Cardiac muscle cell (in vitro differentiated cells and primary cell): ENCODE measurements at regions not wholly inside any gene's neighbourhood (a gene's known extent, or its start where the extent isn't known, plus 50 kb on each side); places are given as distances from the start of the nearest gene placed in this dataset.

ENCODE experiments used
- DNase-seq, 2 donors: peaks; one replicate each; pipeline versions ENCODE4 v3.0.0 to v3.0.0-alpha.2; 2010 to 2017; ENCODE audit warnings: low read depth in 1 of 2, low spot score in 1 of 2
- H3K27ac ChIP-seq: fragments of 200-600 bp; sonication (generic); 2 replicates; pipeline ENCODE4 v1.5.1; 2016
- H3K27me3 ChIP-seq: fragments of 200-600 bp; sonication (generic); 2 replicates; pipeline ENCODE4 v1.6.0; 2016; ENCODE audit warnings: control low read depth
- H3K36me3 ChIP-seq: fragments of 200-600 bp; sonication (generic); 2 replicates; pipeline ENCODE4 v1.5.1; 2016; ENCODE audit warnings: control low read depth
- H3K4me1 ChIP-seq: fragments of 200-600 bp; sonication (generic); 2 replicates; pipeline ENCODE4 v1.8.1; 2017; ENCODE audit warnings: low read depth, mild to moderate bottlenecking, mixed run types
- H3K4me3 ChIP-seq: fragments of 200-600 bp; sonication (generic); 2 replicates; pipeline ENCODE4 v1.5.1; 2016; ENCODE audit warnings: mild to moderate bottlenecking
- H3K9me3 ChIP-seq: fragments of 200-600 bp; sonication (generic); 2 replicates; pipeline ENCODE4 v1.5.1; 2017; ENCODE audit warnings: low read depth, mild to moderate bottlenecking, control low read depth
- TF ChIP-seq, protein P1 (sequence below): IDR thresholded peaks from 2 replicates; pipeline ENCODE4 v1.5.1; 2012; ENCODE audit warnings: low read depth, mild to moderate bottlenecking, low read length

DNA sequence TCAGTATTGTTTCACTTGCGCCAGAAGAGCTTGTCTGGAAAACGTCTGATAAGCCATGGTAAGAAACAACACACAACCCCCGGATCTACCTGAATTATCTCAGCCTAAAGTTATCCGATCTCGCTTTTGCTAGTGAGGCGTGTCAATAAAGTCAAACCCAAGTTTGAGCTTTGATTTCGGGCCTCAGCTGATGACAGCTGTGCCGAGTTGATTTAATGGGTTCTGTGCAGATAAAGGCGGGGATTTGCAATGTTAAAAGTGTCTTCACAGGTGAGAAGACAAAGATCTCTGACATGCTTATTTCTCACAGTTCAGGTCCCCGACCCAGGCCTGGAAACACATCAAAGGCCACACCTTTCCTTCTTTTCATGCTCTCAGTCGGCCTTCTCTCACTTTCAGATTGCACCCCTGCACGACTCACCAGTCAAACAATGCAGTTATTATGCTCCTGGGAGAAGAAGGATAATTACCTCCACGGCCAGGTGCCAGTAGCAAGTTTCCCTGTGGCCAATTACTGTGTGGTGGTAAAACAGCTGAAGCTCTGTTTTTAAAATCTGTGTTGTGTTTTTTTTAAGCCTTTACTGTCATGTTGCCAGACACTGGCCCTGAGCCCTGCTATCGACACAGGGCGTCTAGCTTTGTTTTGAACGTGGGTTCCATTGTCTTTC lies 245.3 kb upstream of the RUNX1 start:
- Histone ChIP-seq H3K27ac (no peak overlapping the region), H3K9me3 (no peaks in the 10 kb centered on the region), H3K4me3 (no peak overlapping the region), H3K36me3 (no peaks in the 10 kb centered on the region), H3K4me1 (no peaks in the 10 kb centered on the region), H3K27me3 (peaks cover under 1% of the 10 kb centered on the region)
- TF ChIP-seq, protein P1, sequence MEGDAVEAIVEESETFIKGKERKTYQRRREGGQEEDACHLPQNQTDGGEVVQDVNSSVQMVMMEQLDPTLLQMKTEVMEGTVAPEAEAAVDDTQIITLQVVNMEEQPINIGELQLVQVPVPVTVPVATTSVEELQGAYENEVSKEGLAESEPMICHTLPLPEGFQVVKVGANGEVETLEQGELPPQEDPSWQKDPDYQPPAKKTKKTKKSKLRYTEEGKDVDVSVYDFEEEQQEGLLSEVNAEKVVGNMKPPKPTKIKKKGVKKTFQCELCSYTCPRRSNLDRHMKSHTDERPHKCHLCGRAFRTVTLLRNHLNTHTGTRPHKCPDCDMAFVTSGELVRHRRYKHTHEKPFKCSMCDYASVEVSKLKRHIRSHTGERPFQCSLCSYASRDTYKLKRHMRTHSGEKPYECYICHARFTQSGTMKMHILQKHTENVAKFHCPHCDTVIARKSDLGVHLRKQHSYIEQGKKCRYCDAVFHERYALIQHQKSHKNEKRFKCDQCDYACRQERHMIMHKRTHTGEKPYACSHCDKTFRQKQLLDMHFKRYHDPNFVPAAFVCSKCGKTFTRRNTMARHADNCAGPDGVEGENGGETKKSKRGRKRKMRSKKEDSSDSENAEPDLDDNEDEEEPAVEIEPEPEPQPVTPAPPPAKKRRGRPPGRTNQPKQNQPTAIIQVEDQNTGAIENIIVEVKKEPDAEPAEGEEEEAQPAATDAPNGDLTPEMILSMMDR = no peak
- DNase-seq = no peak

DNA sequence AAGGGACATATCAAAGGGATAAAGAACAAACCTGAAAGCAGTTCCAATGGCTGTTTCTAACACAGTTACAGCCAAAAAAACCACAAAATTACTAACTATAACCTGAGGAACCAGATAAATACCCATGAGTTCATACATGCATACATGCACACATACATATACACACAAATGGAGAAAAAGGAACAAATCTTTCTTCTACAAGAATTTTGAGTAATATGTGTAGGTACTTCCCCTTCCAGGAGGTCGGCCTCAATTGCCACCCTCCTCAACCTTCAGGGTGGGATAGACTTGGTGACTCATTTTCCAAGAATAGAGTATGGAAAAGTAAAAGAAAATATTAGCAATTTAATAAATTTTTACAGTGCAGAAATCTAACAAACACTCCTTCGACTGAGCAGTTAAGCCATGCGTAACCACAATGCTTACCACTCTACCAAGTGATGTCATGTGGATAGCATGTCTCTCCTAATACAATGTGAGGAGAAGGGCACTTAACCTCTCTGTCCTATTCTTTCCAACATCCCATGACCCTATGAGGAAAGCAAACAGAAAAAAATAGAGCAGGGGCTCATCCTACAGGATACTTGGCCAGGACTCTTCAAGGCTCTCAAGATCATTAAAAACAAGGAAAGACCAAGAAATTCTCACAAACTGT lies 243.0 kb upstream of the RUNX1 start:
- TF ChIP-seq, protein P1 = no peak
- Histone ChIP-seq H3K4me3 (no peak overlapping the region), H3K9me3 (no peaks in the 10 kb centered on the region), H3K27ac (no peak overlapping the region), H3K36me3 (no peaks in the 10 kb centered on the region), H3K4me1 (no peaks in the 10 kb centered on the region), H3K27me3 (no peaks in the 10 kb centered on the region)
- no peak for DNase-seq

DNA sequence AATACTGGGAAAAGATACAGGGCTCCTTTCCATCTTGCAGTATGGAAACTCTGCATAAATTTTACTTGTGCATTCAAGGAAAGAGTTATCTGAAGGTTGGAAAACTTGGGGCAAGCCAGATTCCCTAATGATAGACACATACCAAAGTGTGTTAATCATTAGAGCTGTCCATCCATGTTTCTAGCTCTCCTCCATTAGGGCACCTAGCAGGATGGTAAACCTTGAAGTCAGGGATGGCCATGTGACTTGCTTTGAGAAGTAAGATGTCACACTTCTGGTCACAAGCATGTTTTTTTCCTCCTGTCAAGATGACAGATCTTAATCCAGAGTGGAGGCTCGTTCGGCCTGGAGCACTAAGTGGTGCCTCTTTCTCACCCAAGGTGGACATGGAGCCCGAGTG lies 241.9 kb upstream of the RUNX1 start:
- H3K36me3 ChIP-seq = no peaks in the 10 kb centered on the region
- TF ChIP-seq, protein P1 = no peak
- no peak overlapping the region for H3K27ac ChIP-seq
- H3K4me3 ChIP-seq = no peak overlapping the region
- no peaks in the 10 kb centered on the region for H3K9me3 ChIP-seq
- H3K27me3 ChIP-seq = no peaks in the 10 kb centered on the region
- H3K4me1 ChIP-seq = no peaks in the 10 kb centered on the region
- DNase-seq = no peak

DNA sequence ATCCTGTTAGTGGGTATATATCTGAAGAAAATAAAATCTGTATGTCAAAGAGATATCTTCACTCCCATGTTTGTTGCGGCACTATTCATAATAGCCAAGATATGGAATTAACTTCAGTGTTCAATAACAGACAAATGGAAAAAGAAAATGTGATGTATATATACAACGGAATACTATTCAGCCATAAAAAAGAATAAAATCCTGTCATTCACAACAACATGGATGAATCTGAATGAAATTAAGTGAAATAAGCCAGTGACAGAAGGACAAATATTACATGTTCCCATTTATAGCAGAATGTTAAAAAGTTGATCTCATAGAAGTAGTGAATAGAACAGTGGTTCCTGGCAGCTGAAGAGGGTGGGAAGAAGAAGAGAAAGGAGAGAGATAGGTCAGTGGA lies 239.1 kb upstream of the RUNX1 start:
- H3K4me1 ChIP-seq = no peaks in the 10 kb centered on the region
- no peaks in the 10 kb centered on the region for H3K9me3 ChIP-seq
- H3K4me3 ChIP-seq = no peak overlapping the region
- H3K27ac ChIP-seq = no peak overlapping the region
- H3K36me3 ChIP-seq = no peaks in the 10 kb centered on the region
- no peak for DNase-seq
- TF ChIP-seq, protein P1 = no peak
- no peaks in the 10 kb centered on the region for H3K27me3 ChIP-seq

DNA sequence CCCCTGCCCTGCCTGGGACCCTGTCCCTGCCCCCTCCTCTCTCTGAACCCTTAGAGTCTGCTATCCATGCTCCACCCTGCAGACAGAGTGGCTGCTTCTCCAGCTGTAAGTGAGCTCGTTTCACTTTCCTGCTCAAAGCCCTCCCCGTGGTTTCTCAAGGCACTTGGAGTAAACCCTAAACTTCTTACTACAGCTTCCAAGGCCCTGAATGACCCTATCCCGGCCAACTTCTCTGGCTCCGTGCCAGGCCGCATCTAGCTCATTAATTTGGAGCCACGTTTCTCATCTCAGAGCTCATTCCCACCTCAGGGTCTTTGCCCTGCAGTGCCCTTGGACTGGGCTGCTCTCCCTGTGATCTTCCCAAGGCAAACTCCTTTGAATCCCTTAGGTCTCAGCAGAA lies 235.1 kb upstream of the RUNX1 start:
- Histone ChIP-seq H3K27ac (no peak overlapping the region), H3K4me1 (no peaks in the 10 kb centered on the region), H3K4me3 (no peak overlapping the region), H3K9me3 (no peaks in the 10 kb centered on the region), H3K27me3 (no peaks in the 10 kb centered on the region), H3K36me3 (no peaks in the 10 kb centered on the region)
- DNase-seq = peak in 1 of 2 donors; percentile 61
- TF ChIP-seq, protein P1 = no peak
